Natural killer cell (primary cell): ENCODE measurements at regions not wholly inside any gene's neighbourhood (a gene's known extent, or its start where the extent isn't known, plus 50 kb on each side); places are given as distances from the start of the nearest gene placed in this dataset.

Experiments
- ATAC-seq, 3 donors: fragments of 150-1000 bp in 2 of 3; fragments of 200-7000 bp in 1 of 3; cut with Tn5 transposase; 1 replicate in 1 of 3; 2 replicates in 2 of 3; pipeline ENCODE4 v1.10.0; 2021; ENCODE audit warnings: mild to moderate bottlenecking in 2 of 3, moderate library complexity in 2 of 3
- DNase-seq, 2 donors: peaks; one replicate each; pipeline versions ENCODE4 v3.0.0 to v3.0.0-alpha.2; 2013 to 2021; ENCODE audit warnings: mixed read lengths in 1 of 2
- H3K27ac ChIP-seq: one replicate; pipeline ENCODE4 v1.5.1; 2013; ENCODE audit warnings: mild to moderate bottlenecking, low read length
- H3K27me3 ChIP-seq: one replicate; pipeline ENCODE4 v1.6.1; 2013; ENCODE audit warnings: low read length; ENCODE audit not compliant: control insufficient read depth, insufficient read depth
- H3K36me3 ChIP-seq: one replicate; pipeline ENCODE4 v1.6.1; 2013; ENCODE audit warnings: low read length; ENCODE audit not compliant: control insufficient read depth, insufficient read depth
- H3K4me1 ChIP-seq: one replicate; pipeline ENCODE4 v1.6.1; 2013; ENCODE audit warnings: low read length; ENCODE audit not compliant: control insufficient read depth, insufficient read depth
- H3K4me3 ChIP-seq: one replicate; pipeline ENCODE4 v1.5.1; 2013; ENCODE audit warnings: low read length
- H3K9me3 ChIP-seq: one replicate; pipeline ENCODE4 v1.6.1; 2013; ENCODE audit warnings: low read length; ENCODE audit not compliant: control insufficient read depth, insufficient read depth
- H3K27ac Mint-ChIP-seq, 2 donors: one replicate each; pipeline ENCODE4 v1.8.0; 2022; ENCODE audit warnings: mild to moderate bottlenecking in 2 of 2, mixed read lengths in 2 of 2, moderate library complexity in 1 of 2
- H3K27me3 Mint-ChIP-seq, 2 donors: one replicate each; pipeline ENCODE4 v1.8.0; 2022; ENCODE audit warnings: low read depth in 2 of 2, mixed read lengths in 2 of 2
- H3K36me3 Mint-ChIP-seq: one replicate; pipeline ENCODE4 v1.8.0; 2022; ENCODE audit warnings: mixed read lengths
- H3K4me1 Mint-ChIP-seq, 2 donors: one replicate each; pipeline ENCODE4 v1.8.0; 2022; ENCODE audit warnings: mixed read lengths in 2 of 2
- H3K4me3 Mint-ChIP-seq: one replicate; pipeline ENCODE4 v1.8.0; 2022; ENCODE audit warnings: mild to moderate bottlenecking, moderate library complexity, mixed read lengths
- H3K9me3 Mint-ChIP-seq, 2 donors: one replicate each; pipeline ENCODE4 v1.8.0; 2022; ENCODE audit warnings: mixed read lengths in 2 of 2
- WGBS: methylation state at CpG from one replicate; pipeline ENCODE4 v1.1.7; 2013; ENCODE audit warnings: missing lambda C conversion rate; ENCODE audit not compliant: insufficient coverage; 5-methylcytosine and 5-hydroxymethylcytosine counted together
- intact Hi-C: fragments of 100-400 bp; cut with micrococcal nuclease; formaldehyde crosslinking; loops from one replicate; pipeline ENCODE4 v1.14.2; 2022
- TF ChIP-seq, protein P1 (sequence below): fragments of 200-600 bp; IDR thresholded peaks from one replicate; pipeline ENCODE4 v1.8.0; 2022; ENCODE audit warnings: antibody characterized with exemption

DNA sequence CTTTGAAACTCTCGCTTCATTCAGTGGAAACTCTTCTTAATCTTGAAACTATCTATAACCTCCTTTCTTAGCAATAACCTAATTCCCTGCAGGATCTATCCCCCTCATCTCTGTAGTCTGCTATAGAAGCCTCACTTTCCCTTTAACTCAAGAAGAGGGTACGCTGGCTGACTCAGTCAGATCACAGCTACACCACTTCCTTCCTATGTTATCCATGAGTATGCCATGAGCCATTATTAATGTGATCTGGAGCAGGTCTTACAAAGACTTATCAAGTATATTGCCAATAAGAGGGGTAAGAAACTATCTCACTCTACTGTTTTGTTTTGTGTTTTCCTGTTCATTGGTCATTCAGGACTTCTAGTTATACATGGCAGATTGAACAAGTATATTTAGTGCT, 165.3 kb downstream of the PJA1 start:
- intact Hi-C loops = no loop called here
- Histone ChIP-seq H3K9me3 (no peaks in the 10 kb centered on the region), H3K4me1 (no peaks in the 10 kb centered on the region), H3K27ac (no peak overlapping the region), H3K4me3 (no peak overlapping the region), H3K36me3 (no peaks in the 10 kb centered on the region), H3K27me3 (no peaks in the 10 kb centered on the region)
- DNase-seq = no peak
- WGBS = 48% methylated on average over 2 of the region's 2 CpGs
- H3K36me3 Mint-ChIP-seq = no peaks in the 10 kb centered on the region
- H3K4me3 Mint-ChIP-seq = no peak overlapping the region
- H3K27ac Mint-ChIP-seq = no peak overlapping the region
- no peaks in the 10 kb centered on the region for H3K4me1 Mint-ChIP-seq
- TF ChIP-seq, protein P1, sequence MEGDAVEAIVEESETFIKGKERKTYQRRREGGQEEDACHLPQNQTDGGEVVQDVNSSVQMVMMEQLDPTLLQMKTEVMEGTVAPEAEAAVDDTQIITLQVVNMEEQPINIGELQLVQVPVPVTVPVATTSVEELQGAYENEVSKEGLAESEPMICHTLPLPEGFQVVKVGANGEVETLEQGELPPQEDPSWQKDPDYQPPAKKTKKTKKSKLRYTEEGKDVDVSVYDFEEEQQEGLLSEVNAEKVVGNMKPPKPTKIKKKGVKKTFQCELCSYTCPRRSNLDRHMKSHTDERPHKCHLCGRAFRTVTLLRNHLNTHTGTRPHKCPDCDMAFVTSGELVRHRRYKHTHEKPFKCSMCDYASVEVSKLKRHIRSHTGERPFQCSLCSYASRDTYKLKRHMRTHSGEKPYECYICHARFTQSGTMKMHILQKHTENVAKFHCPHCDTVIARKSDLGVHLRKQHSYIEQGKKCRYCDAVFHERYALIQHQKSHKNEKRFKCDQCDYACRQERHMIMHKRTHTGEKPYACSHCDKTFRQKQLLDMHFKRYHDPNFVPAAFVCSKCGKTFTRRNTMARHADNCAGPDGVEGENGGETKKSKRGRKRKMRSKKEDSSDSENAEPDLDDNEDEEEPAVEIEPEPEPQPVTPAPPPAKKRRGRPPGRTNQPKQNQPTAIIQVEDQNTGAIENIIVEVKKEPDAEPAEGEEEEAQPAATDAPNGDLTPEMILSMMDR = no peak
- peak in 1 of 3 donors; percentile 30 for ATAC-seq
- peaks cover 6 to 33% of the 10 kb centered on the region in 2 donors for H3K27me3 Mint-ChIP-seq
- H3K9me3 Mint-ChIP-seq = no peaks in the 10 kb centered on the region

DNA sequence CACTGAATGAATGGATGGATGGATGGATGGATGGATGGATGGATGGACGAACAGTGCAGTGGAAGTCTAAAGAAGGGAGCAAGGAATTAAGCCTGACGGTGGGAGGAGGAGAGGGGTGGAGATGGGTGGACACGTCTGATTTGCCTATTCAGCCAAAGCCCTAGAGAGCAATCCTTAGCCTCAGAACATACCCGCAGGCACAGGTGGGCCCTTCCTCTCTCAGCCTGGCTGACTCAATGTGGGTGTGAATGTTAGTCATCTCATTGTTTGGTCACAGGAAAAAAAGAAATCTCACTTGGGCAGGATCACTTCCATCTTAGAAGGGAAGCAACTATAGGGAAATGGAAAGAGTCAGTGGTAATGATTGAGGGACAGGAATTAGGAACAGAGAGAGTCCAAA, 165.9 kb downstream of the PJA1 start:
- TF ChIP-seq, protein P1 = no peak
- H3K27ac Mint-ChIP-seq = no peak overlapping the region
- H3K4me1 ChIP-seq = no peaks in the 10 kb centered on the region
- 94% methylated on average over 3 of the region's 4 CpGs for WGBS
- no peaks in the 10 kb centered on the region for H3K9me3 ChIP-seq
- no peaks in the 10 kb centered on the region for H3K9me3 Mint-ChIP-seq
- no peak overlapping the region for H3K4me3 ChIP-seq
- no peaks in the 10 kb centered on the region for H3K27me3 ChIP-seq
- H3K36me3 Mint-ChIP-seq = no peaks in the 10 kb centered on the region
- H3K27me3 Mint-ChIP-seq = peaks cover 6 to 33% of the 10 kb centered on the region in 2 donors
- H3K4me3 Mint-ChIP-seq = no peak overlapping the region
- DNase-seq (no peak), ATAC-seq (no peak)
- no peaks in the 10 kb centered on the region for H3K4me1 Mint-ChIP-seq
- intact Hi-C loops = no loop called here
- H3K27ac ChIP-seq = no peak overlapping the region
- no peaks in the 10 kb centered on the region for H3K36me3 ChIP-seq

DNA sequence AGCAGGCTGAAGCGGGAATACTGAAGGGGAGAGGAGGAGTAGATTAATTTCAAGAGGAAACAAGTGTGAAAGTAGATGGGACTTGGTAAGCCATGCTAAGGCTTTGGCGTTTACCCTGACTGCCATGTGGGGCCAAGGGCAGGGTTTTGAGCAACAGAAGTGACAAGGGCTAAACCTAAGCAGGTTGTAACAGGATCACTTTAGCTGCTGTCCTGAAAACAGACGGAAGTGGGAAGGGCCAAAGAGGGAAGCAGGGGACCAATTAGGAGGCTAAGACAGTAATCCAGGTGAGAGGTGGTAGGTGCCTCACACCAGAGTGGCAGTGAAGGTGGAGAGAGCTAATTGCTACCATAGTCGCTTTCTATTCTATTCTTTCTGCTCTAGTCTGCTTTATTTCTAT, 166.5 kb downstream of the PJA1 start:
- Histone ChIP-seq H3K27me3 (no peaks in the 10 kb centered on the region), H3K4me1 (no peaks in the 10 kb centered on the region), H3K27ac (no peak overlapping the region), H3K9me3 (no peaks in the 10 kb centered on the region), H3K4me3 (no peak overlapping the region), H3K36me3 (no peaks in the 10 kb centered on the region)
- DNase-seq = no peak
- no peaks in the 10 kb centered on the region for H3K4me1 Mint-ChIP-seq
- H3K4me3 Mint-ChIP-seq = no peak overlapping the region
- peaks cover 6 to 33% of the 10 kb centered on the region in 2 donors for H3K27me3 Mint-ChIP-seq
- no peaks in the 10 kb centered on the region for H3K36me3 Mint-ChIP-seq
- intact Hi-C loops = no loop called here
- ATAC-seq = no peak
- no peak overlapping the region for H3K27ac Mint-ChIP-seq
- TF ChIP-seq, protein P1 = no peak
- WGBS = 88% methylated on average over 4 of the region's 4 CpGs
- no peaks in the 10 kb centered on the region for H3K9me3 Mint-ChIP-seq

DNA sequence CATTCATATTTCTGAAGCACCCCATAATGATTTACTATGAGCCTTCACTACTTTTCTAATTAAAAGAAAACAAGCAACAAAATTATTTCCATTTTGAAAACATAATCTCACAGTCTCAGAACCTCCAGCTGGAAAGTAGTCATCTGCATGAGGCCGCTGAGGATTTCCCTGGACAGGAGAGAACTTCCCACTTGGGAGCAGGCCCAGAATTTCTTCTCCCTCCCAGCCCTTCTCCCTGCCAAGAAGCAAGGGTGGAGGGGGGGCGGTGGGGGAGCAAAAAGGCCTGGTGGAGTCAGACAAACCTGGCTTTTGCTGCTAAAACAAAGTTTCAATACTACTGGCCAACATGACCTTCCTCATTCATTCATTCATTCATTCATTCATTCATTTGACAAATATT, 167.3 kb downstream of the PJA1 start:
- no peaks in the 10 kb centered on the region for H3K36me3 Mint-ChIP-seq
- H3K27me3 ChIP-seq = no peaks in the 10 kb centered on the region
- no peaks in the 10 kb centered on the region for H3K36me3 ChIP-seq
- no peak overlapping the region for H3K4me3 ChIP-seq
- DNase-seq = no peak
- 100% methylated on average over 1 of the region's 2 CpGs for WGBS
- H3K4me1 Mint-ChIP-seq = no peaks in the 10 kb centered on the region
- TF ChIP-seq, protein P1 = no peak
- ATAC-seq = no peak
- H3K4me3 Mint-ChIP-seq = no peak overlapping the region
- no peaks in the 10 kb centered on the region for H3K9me3 ChIP-seq
- peaks cover 6 to 33% of the 10 kb centered on the region in 2 donors for H3K27me3 Mint-ChIP-seq
- no peak overlapping the region for H3K27ac ChIP-seq
- H3K4me1 ChIP-seq = no peaks in the 10 kb centered on the region
- intact Hi-C loops = no loop called here
- no peaks in the 10 kb centered on the region for H3K9me3 Mint-ChIP-seq
- no peak overlapping the region for H3K27ac Mint-ChIP-seq
